GM18909 (cell line): ENCODE measurements at regions not wholly inside any gene's neighbourhood (a gene's known extent, or its start where the extent isn't known, plus 50 kb on each side); places are given as distances from the start of the nearest gene placed in this dataset.
A peak's percentile ranks its signal among the peaks of the same experiment; 100 is the strongest.
"Not testable (repeated sequence)": the region's sequence is repeated elsewhere in the genome, so short reads cannot be mapped to it uniquely, and the experiment has no call there.

Experiments used
- ATAC-seq: cut with Tn5 transposase; IDR thresholded peaks from one replicate; pipeline ENCODE4 v1.9.1; 2021; ENCODE audit warnings: mild to moderate bottlenecking; ENCODE audit not compliant: unreplicated experiment, poor library complexity

GRCh38 chr3:137198374-137198773, 240.6 kb downstream of the IL20RB start:
- not testable (repeated sequence) for ATAC-seq

DNA sequence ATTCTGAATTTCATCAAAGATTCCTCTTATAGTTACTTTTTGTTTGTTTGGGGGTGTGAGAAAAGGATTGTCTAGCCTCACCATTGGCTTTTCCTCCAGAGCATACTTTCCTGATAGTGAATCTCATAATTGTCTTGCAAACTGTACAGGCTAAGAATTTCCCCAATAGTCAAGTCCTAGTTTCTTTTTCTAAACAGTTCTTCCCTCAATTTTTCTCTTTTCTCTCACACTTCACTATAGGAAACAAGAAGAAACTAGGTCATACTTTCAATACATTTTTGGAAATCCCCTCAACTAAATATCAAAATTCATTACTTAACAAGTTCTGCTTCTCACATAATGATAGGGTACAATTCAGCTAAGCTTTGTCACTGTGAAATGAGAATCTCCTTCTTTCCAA, 241.9 kb downstream of the IL20RB start:
- no peak for ATAC-seq

DNA sequence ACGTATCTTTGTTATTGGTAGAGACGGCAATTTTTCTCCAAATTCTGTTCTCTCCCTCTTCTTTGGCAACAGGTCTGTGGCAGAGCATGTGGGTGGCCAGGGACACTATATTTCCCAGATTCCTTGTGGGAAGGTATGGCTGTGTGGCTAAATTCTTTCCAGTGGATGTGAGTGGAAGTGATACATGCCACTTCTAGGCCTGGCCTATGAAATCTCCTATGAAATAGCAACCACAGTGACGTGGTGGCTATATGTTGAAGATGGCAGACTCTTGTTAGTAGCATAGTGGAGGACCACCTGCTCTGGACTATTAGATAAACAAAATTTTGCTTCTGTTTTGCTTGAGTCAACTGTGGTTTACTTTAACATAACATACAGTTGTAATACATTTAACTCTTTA, 243.3 kb downstream of the IL20RB start:
- ATAC-seq, result no peak

DNA sequence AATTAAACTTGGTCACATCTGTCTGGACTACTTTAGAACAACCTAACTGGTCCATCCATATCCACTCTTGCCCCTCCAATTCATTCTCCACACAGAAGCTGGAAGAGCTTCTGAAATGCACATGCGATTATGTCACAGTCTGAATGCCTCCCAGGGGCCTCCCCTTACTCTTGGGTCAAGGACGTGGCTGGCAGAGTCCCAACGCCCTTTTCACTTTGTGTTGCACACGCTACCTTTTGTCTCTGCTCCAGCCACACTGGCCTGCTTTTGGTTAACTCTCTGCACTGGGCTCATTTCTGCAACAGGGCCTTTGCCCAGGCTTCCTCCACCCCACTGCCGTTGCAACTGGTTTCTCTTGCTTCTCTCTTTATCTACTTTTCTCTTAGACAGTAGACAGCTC, 245.2 kb downstream of the IL20RB start:
- no peak for ATAC-seq

DNA sequence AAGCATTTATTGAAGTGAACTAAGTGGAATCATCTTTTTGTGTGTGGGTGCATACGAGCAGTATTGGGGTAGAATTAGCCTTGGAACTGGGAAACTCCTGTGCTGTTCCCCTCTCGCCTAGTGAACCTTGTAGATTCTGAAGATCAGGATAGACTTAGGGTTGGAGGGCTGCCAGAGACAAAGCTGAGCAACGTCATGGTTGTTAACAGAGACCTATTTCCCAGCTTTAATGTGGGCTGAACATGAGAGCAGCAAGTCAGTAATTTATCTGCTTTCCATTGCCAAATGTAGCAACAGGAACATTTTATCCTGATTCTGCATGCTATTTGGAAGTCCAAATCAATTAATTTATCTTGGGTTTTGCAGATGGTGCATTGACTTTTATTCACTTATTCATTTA, 246.6 kb downstream of the IL20RB start:
- no peak for ATAC-seq

DNA sequence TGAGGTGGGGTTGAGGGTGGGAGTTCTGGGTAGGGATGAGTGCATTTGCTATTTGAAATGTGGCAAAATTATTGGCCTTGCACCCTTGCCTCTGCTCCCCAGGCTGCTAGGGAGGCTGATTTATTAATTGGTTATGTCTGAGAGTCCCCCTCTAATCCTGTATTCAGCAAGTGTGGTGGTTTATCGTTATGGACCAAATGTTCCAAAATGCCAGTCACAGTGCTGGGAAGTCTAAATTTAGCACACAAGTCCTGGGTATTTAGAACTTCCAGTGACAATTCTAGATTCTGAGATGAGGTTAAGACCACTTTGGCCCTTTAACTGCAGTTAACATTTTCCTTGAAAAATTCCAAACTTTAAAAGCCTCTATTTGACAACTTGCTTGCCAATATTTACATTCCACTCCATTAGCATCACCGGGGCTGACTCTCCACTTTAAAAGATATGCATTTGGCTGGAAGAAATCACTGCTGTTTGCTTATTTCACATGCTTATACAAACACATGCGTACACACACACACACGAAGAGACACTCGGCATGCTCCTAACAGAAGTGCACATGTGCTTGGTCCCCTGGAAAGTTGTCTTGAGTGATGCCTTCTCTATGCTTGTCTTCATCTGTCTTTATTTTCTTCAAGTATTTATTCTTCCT, 247.7 kb downstream of the IL20RB start:
- ATAC-seq, result no peak

DNA sequence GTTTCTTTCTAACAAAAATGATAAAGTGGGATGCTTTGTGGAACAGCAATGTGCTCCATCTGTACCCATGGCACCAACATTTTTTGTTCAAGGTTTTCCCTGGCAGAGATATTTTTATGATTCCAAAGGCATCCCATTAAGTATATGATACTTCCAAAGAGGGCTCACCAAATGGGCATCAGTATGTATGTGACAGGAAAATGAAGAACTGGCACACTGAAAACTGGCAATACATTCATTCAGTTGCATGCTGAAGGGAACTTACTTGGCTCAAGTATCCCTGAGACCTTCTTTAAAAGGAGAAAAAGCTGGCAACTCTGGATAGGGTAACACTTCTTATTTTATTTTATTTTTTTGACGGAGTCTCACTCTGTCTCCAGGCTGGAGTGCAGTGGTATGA, 249.8 kb downstream of the IL20RB start:
- ATAC-seq, result no peak

- no peak for ATAC-seq
Measured at GRCh38 chr3:137217733-137218132, 259.9 kb downstream of the IL20RB start.

GRCh38 chr3:137219801-137220445, 262.1 kb downstream of the IL20RB start:
- ATAC-seq, result no peak

- ATAC-seq, result no peak
Measured at GRCh38 chr3:137222736-137223225, 265.0 kb downstream of the IL20RB start.

- no peak for ATAC-seq
Measured at GRCh38 chr3:137224464-137224863, 266.7 kb downstream of the IL20RB start.

GRCh38 chr3:137242836-137243400, 285.1 kb downstream of the IL20RB start:
- no peak for ATAC-seq

DNA sequence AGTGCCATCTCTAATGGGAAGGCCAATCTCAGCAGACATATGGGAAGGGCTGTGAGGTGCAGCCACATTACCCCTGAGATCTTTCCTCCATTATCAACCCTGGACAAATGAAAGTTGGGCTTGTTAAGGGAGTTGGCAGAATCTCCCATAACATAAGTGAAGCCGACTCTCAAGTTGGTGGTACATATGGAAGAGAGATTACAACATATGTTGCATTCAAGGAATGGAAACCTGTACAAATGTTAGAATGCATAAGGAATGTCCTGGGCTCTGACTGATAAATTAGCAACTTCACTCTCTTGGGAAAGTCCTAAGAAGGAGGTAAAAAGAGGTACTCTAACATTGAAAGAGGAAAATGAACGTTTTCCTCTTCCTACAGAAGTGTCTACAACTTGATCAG, 288.7 kb downstream of the IL20RB start:
- no peak for ATAC-seq

DNA sequence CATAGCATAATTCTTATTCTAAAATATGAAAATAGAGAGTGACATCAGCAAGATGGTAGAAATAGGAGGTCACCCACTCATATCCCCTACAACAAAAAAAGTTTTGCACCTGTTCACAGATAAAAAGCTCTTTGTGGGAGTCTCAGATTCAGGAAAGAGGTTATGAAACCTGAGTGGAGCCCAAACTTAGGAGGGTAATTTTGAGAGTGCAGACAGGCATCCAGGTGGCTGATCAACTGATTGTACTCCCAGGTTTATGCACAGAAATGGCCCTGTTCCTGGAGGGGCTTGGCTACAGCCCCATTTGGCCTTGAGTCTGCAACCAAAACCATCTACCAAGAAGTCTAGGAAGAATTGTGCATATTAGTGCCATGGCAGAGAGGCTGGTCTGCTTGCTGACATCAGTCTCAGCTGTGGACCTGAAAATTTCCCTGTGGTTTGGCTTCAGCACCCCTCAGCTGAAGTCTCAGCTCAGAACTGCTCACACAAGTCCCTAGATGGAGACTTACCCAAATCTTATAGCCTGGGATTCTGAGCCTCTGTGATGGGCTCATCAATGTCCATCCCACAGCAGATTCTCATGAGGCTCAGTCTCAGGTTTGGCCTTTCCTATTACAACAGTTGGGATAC, 291.6 kb downstream of the IL20RB start:
- ATAC-seq, result peak; percentile 58

DNA sequence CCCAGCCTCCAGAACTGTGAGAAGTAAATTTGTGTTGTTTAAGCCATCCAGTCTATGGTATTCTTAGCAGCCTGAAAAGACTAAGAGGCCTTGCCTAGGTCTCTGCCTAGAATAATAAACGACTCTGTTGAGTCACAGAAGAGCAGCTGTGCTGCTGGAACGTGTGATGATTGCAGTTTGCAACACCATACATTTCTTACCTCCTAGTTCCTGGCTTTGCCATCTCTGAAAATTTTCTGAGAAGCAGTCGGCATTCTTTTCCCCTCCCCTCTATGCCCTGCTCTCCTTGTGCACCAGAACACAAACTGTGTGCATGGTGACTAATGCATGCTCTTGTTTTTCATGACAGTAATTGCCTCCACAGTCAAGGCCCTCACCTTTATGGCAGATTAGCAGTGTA, 301.3 kb downstream of the IL20RB start:
- no peak for ATAC-seq

DNA sequence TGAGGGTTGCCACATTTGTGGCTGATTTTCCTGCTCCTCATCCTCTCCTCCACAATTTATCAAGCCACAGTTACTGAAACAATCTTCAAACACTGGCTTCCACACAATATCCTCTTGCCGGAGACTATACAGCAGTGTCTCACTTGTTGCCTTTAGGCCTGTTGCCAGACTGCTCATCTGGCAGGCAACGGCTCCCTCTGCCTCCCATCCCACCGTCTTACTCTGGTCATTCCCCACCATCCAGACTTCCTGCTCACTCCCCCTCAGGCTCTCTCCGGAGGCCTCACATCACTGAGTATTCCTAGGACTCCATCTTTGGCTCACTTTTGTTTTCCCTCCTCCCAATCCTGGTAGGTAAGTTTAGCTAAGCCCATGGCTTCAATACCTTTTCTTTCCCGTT, 301.9 kb downstream of the IL20RB start:
- no peak for ATAC-seq

DNA sequence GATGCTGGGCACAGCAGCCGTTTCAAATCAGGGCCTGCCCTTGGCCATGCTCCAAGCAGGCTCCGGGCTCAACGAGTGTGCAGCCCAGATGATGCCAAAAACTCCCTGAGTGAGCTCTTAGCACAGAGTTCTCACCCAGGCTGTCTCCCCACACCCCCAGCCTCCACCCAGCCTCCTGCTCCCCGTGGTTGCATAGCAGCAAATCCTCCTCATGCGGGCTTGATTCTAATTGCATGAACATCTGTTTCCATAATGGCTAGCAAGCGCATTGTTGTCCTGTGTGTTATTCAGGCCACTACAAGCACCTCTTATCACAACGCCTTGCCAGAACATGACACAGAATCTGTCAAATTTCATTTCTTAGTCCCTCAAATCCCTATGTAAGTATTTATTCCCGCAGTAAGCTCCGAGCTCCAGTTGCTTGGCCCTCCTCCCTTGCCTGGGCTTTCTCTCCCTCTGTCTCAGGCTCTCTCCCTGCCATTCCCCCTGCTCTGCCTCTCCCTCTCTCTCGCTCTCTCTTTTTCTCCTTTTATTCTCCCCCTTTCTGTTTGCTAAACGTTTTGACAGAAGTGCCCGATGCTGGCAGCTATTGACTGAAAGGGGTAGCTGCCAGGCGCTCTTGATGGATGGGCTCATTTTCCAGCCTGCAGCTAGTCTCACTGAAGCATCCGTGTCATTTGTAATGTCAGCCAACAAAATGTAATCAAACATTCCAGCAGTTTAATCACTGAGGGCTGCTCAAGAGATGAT, 306.5 kb downstream of the IL20RB start:
- no peak for ATAC-seq

- ATAC-seq, result no peak
Measured at GRCh38 chr3:137264843-137265330, 307.1 kb downstream of the IL20RB start.

DNA sequence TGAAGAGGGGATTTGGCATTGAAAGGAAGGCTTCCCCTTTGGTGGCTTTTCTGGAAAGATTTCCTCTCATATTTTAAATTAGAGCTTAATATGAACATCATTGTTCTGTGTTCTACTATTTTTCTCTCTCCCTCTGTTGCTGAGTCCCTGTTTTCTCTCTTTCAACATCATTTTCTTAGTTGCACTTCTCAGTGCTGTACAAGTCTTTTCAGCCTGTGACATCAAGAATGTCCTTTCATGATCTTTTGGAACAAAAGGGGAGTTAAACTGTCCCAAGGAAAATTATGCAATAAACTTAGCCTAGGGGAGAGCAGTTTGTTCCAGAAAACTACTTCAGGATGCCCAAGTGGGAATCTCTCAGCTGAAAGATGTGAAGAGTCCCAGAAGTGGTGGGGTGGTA, 325.1 kb downstream of the IL20RB start:
- ATAC-seq, result no peak

- ATAC-seq, result no peak
Measured at GRCh38 chr3:137285924-137286323, 328.1 kb downstream of the IL20RB start.
